ENCODE measurements at regions not wholly inside any gene's neighbourhood (a gene's known extent, or its start where the extent isn't known, plus 50 kb on each side); places are given as distances from the start of the nearest gene placed in this dataset.

DNA sequence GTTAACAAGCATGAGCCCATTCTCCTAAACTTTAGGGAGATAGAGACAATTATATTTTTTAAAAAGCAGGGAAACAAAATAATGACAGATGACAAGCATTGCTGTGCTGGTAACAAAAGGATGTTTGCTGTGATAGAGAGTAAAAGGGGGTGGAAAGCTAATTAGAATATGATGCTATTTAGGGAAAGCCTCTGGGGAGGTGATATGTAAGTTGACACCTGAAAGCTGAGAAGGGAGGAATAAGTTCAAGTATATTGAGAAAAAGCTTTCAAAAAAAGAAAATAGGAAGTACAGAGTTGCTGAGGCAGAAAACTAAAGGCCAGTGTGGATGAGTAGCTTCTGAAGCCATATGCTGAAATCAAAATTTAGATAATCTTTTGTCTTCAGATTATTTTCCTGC lies 565.2 kb upstream of the NRXN1 start:
- TF ChIP-seq, protein P1, sequence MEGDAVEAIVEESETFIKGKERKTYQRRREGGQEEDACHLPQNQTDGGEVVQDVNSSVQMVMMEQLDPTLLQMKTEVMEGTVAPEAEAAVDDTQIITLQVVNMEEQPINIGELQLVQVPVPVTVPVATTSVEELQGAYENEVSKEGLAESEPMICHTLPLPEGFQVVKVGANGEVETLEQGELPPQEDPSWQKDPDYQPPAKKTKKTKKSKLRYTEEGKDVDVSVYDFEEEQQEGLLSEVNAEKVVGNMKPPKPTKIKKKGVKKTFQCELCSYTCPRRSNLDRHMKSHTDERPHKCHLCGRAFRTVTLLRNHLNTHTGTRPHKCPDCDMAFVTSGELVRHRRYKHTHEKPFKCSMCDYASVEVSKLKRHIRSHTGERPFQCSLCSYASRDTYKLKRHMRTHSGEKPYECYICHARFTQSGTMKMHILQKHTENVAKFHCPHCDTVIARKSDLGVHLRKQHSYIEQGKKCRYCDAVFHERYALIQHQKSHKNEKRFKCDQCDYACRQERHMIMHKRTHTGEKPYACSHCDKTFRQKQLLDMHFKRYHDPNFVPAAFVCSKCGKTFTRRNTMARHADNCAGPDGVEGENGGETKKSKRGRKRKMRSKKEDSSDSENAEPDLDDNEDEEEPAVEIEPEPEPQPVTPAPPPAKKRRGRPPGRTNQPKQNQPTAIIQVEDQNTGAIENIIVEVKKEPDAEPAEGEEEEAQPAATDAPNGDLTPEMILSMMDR (IDR thresholded peaks at IDR 0.05; ENCODE audit: poor library complexity), result no peak
- TF ChIP-seq EZH2 (IDR thresholded peaks at IDR 0.05; ENCODE audit: borderline replicate concordance), result no peak
